Trophoblast cell (in vitro differentiated cells and primary cell): ENCODE measurements at regions not wholly inside any gene's neighbourhood (a gene's known extent, or its start where the extent isn't known, plus 50 kb on each side); places are given as distances from the start of the nearest gene placed in this dataset.

Experiments
- DNase-seq, 2 donors: peaks; one replicate each; pipeline ENCODE4 v3.0.0-alpha.2; 2016
- H2AFZ ChIP-seq: 2 replicates; pipeline ENCODE4 v1.6.1; 2013; ENCODE audit warnings: low read length, moderate library complexity, mild to moderate bottlenecking; ENCODE audit not compliant: insufficient read depth, poor library complexity
- H2AK5ac ChIP-seq: 2 replicates; pipeline ENCODE4 v1.6.1; 2013; ENCODE audit warnings: mild to moderate bottlenecking, low read length
- H2BK120ac ChIP-seq: 2 replicates; pipeline ENCODE4 v1.6.1; 2013; ENCODE audit warnings: low read length, mild to moderate bottlenecking, moderate library complexity; ENCODE audit not compliant: insufficient read depth, poor library complexity
- H2BK12ac ChIP-seq: 2 replicates; pipeline ENCODE4 v1.6.1; 2013; ENCODE audit warnings: mild to moderate bottlenecking, low read length, moderate library complexity
- H2BK5ac ChIP-seq: 2 replicates; pipeline ENCODE4 v1.6.1; 2013; ENCODE audit warnings: low read length, low read depth, moderate library complexity, mild to moderate bottlenecking; ENCODE audit not compliant: poor library complexity
- H3K14ac ChIP-seq: 2 replicates; pipeline ENCODE4 v1.6.1; 2013; ENCODE audit warnings: mild to moderate bottlenecking, low read length
- H3K18ac ChIP-seq: 2 replicates; pipeline ENCODE4 v1.6.1; 2013; ENCODE audit warnings: mild to moderate bottlenecking, low read length
- H3K23ac ChIP-seq: 2 replicates; pipeline ENCODE4 v1.6.1; 2013; ENCODE audit warnings: low read length
- H3K27ac ChIP-seq: 2 replicates; pipeline ENCODE4 v1.5.1; 2013; ENCODE audit warnings: low read depth, mild to moderate bottlenecking, inconsistent platforms, low read length, moderate library complexity
- H3K27me3 ChIP-seq: 2 replicates; pipeline ENCODE4 v1.6.1; 2013; ENCODE audit warnings: inconsistent platforms, mild to moderate bottlenecking, low read length, moderate library complexity; ENCODE audit not compliant: insufficient read depth
- H3K36me3 ChIP-seq, 2 experiments: 1 replicate in 1 of 2; 2 replicates in 1 of 2; pipeline ENCODE4 v1.6.1; 2013; ENCODE audit warnings: low read length in 2 of 2, mild to moderate bottlenecking in 2 of 2, moderate library complexity in 1 of 2; ENCODE audit not compliant: insufficient read depth in 2 of 2, control insufficient read depth in 1 of 2
- H3K4ac ChIP-seq: 2 replicates; pipeline ENCODE4 v1.6.1; 2013; ENCODE audit warnings: low read depth, mild to moderate bottlenecking, low read length, moderate library complexity
- H3K4me1 ChIP-seq, 2 experiments: 1 replicate in 1 of 2; 2 replicates in 1 of 2; pipeline ENCODE4 v1.6.1; 2013; ENCODE audit warnings: low read length in 2 of 2, mild to moderate bottlenecking in 2 of 2, moderate library complexity in 1 of 2; ENCODE audit not compliant: insufficient read depth in 2 of 2, control insufficient read depth in 1 of 2
- H3K4me2 ChIP-seq: 2 replicates; pipeline ENCODE4 v1.6.1; 2013; ENCODE audit warnings: inconsistent platforms, mild to moderate bottlenecking, low read length, moderate library complexity
- H3K4me3 ChIP-seq: 2 replicates; pipeline ENCODE4 v1.5.1; 2013; ENCODE audit warnings: mild to moderate bottlenecking, low read depth, low read length, inconsistent platforms
- H3K79me1 ChIP-seq: one replicate; pipeline ENCODE4 v1.6.1; 2013; ENCODE audit warnings: low read length
- H3K79me2 ChIP-seq: 2 replicates; pipeline ENCODE4 v1.6.1; 2013; ENCODE audit warnings: low read length, mild to moderate bottlenecking; ENCODE audit not compliant: control insufficient read depth, insufficient read depth, poor library complexity
- H3K9ac ChIP-seq: 2 replicates; pipeline ENCODE4 v1.6.1; 2013; ENCODE audit warnings: mild to moderate bottlenecking, low read length
- H3K9me3 ChIP-seq: 2 replicates; pipeline ENCODE4 v1.6.1; 2013; ENCODE audit warnings: low read depth, mild to moderate bottlenecking, control low read depth, inconsistent platforms, low read length; ENCODE audit not compliant: insufficient read depth
- H4K12ac ChIP-seq: 2 replicates; pipeline ENCODE4 v1.6.1; 2013; ENCODE audit warnings: low read depth, mild to moderate bottlenecking, low read length, moderate library complexity
- H4K8ac ChIP-seq: 2 replicates; pipeline ENCODE4 v1.6.1; 2013; ENCODE audit warnings: low read depth, mild to moderate bottlenecking, low read length, moderate library complexity
- H4K91ac ChIP-seq: one replicate; pipeline ENCODE4 v1.6.1; 2013; ENCODE audit warnings: low read depth, mild to moderate bottlenecking, low read length, moderate library complexity
- WGBS: extraction: QIAGEN DNeasy Blood & Tissue Kit; methylation state at CpG from one replicate; pipeline ENCODE4 v1.1.7; 2013; ENCODE audit warnings: missing lambda C conversion rate; ENCODE audit not compliant: insufficient read length, insufficient coverage; ENCODE audit errors: extremely low coverage; 5-methylcytosine and 5-hydroxymethylcytosine counted together

DNA sequence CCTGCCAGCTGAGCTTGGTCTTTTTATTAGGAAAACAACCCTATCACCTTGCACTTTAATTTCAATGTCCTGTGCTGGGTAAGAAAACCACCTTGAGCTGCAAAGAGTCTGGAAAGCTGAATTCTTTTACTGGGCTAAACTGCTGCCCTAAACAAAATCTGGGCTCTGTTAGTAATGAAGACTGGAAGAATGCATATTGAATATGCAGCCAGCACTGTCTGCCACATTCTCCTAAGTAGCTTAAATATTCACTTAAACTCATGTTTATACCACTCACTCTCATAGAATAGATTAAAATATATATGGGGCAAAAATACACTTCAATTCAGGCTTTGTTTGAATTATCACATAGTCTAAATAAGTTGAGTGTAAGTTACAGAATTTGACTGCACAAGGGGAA lies 158.0 kb downstream of the TGFB2 start:
- no peak overlapping the region for H3K9ac ChIP-seq
- no peak overlapping the region for H2BK5ac ChIP-seq
- no peak overlapping the region for H4K12ac ChIP-seq
- H3K9me3 ChIP-seq = peaks cover 6% of the 10 kb centered on the region
- no peak overlapping the region for H4K8ac ChIP-seq
- H2AFZ ChIP-seq = no peak overlapping the region
- peaks cover 10% of the 10 kb centered on the region for H3K79me1 ChIP-seq
- no peak overlapping the region for H3K27ac ChIP-seq
- H2AK5ac ChIP-seq = no peak overlapping the region
- no peak for DNase-seq
- H3K18ac ChIP-seq = no peak overlapping the region
- no peak overlapping the region for H4K91ac ChIP-seq
- no peak overlapping the region for H3K4ac ChIP-seq
- no peaks in the 10 kb centered on the region for H3K27me3 ChIP-seq
- no peak overlapping the region for H3K23ac ChIP-seq
- no peak overlapping the region for H2BK120ac ChIP-seq
- no peak overlapping the region for H3K4me2 ChIP-seq
- no peak overlapping the region for H3K4me3 ChIP-seq
- H3K4me1 ChIP-seq = peaks cover 2 to 5% of the 10 kb centered on the region in 2 experiments
- no peak overlapping the region for H3K14ac ChIP-seq
- no peaks in the 10 kb centered on the region for H3K79me2 ChIP-seq
- H3K36me3 ChIP-seq = peaks cover 0 to 2% of the 10 kb centered on the region in 2 experiments
- H2BK12ac ChIP-seq = no peak overlapping the region

DNA sequence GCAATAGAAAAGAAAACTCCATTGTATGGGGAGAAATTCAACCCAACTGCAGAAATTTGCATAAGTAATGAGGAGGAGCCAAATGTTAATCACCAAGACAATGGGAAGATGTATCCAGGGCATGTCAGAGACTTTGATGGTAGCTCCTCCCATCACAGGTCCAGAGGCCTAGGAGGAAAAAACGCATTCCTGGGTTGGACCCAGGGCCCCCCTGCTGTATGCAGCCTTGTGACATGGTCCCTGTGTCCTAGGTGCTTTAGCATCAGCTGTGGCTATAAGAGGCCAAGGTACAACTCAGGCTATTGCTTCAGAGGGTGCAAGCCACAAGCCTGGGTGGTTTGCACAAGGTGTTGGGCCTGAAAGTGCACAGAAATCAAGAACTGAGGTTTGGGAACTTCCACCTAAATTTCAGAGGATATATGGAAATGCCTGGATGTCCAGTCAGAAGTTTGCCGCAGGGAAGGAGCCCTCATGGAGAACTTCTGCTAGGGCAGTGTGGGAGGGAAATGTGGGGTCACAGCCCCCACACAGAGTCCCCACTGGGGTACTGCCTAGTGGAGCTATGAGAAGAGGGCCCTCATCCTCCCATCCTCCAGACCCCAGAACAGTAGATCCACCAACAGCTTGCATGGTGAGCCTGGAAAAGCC lies 162.3 kb downstream of the TGFB2 start:
- no peaks in the 10 kb centered on the region for H3K27me3 ChIP-seq
- no peak overlapping the region for H3K14ac ChIP-seq
- no peak overlapping the region for H3K23ac ChIP-seq
- no peak overlapping the region for H3K4ac ChIP-seq
- no peak overlapping the region for H4K8ac ChIP-seq
- no peak overlapping the region for H2BK120ac ChIP-seq
- H3K4me2 ChIP-seq = no peak overlapping the region
- H2BK12ac ChIP-seq = no peak overlapping the region
- H3K9ac ChIP-seq = no peak overlapping the region
- H2BK5ac ChIP-seq = no peak overlapping the region
- H4K91ac ChIP-seq = no peak overlapping the region
- no peak overlapping the region for H2AFZ ChIP-seq
- no peak overlapping the region for H3K27ac ChIP-seq
- DNase-seq = no peak
- no peak overlapping the region for H3K4me3 ChIP-seq
- H3K79me1 ChIP-seq = no peaks in the 10 kb centered on the region
- no CpG with 5 or more reads among the region's 2 CpGs for WGBS
- no peaks in the 10 kb centered on the region for H3K79me2 ChIP-seq
- no peak overlapping the region for H3K18ac ChIP-seq
- no peak overlapping the region for H2AK5ac ChIP-seq
- no peaks in the 10 kb centered on the region for H3K4me1 ChIP-seq
- peaks cover 6% of the 10 kb centered on the region for H3K9me3 ChIP-seq
- no peak overlapping the region for H4K12ac ChIP-seq
- peaks cover 0 to 4% of the 10 kb centered on the region in 2 experiments for H3K36me3 ChIP-seq

DNA sequence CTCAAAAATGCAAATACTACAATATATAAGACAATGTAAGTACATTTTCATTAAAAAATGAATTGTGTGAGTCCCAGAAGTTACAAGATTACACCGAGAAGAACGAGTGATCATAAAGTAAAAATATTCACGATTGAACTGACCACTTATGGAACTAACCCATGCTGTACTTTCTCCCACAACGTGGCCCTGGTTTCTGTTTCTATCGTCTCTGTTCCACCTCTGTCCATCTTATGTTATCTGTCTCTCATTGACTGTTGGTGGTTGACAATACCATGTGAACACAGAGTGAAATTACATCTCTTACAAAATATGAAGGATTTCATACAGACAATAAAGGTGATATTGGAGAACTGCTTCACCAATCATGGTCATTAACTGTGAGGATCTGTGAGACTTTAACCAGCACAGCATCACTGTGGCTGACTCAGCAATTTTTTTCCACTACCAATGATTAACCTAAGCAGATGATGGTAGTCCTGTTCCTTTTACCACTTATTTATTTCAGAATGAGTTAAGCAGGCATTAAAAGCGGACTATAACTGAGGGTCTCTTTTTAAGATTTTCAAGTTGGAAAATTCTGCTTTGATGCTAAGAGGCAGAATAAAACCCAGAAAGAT lies 165.1 kb downstream of the TGFB2 start:
- no CpG with 5 or more reads among the region's 6 CpGs for WGBS
- Histone ChIP-seq H3K14ac (no peak overlapping the region), H3K4me3 (no peak overlapping the region), H4K8ac (no peak overlapping the region), H3K4me1 (no peaks in the 10 kb centered on the region), H2AFZ (no peak overlapping the region), H3K18ac (no peak overlapping the region), H2BK5ac (no peak overlapping the region), H3K27ac (no peak overlapping the region), H3K9me3 (peaks cover 6% of the 10 kb centered on the region), H2BK120ac (no peak overlapping the region), H3K79me2 (no peaks in the 10 kb centered on the region), H3K36me3 (peaks cover 0 to 4% of the 10 kb centered on the region in 2 experiments), H3K4ac (no peak overlapping the region), H3K23ac (no peak overlapping the region), H2AK5ac (no peak overlapping the region), H3K9ac (no peak overlapping the region), H3K79me1 (no peaks in the 10 kb centered on the region), H3K4me2 (no peak overlapping the region), H4K12ac (no peak overlapping the region), H4K91ac (no peak overlapping the region), H2BK12ac (no peak overlapping the region), H3K27me3 (no peaks in the 10 kb centered on the region)
- no peak for DNase-seq

DNA sequence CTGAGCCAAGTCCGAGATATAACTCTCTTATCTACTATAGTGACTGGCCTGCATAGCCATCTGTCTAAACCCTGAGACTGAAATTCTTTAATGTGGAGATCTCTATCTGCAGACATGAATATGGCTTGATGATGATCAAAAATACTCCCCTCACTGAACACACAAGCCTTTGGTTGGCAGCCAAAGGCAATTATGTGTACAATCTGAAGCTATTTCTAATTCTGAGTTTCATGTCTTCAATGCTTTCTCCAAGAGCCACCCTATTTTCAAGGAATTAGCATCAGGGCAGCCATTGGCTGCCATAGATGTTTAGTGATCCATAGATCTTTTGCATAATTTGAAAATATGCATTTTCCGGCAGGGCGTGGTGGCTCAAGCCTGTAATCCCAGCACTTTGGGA lies 168.2 kb downstream of the TGFB2 start:
- DNase-seq = peak in 1 of 2 donors; percentile 78
- H2BK120ac ChIP-seq = no peak overlapping the region
- no peak overlapping the region for H3K23ac ChIP-seq
- no peaks in the 10 kb centered on the region for H3K27me3 ChIP-seq
- H3K9ac ChIP-seq = no peak overlapping the region
- H3K79me1 ChIP-seq = peaks cover 2% of the 10 kb centered on the region
- H2AK5ac ChIP-seq = no peak overlapping the region
- H3K18ac ChIP-seq = no peak overlapping the region
- H2BK5ac ChIP-seq = no peak overlapping the region
- no peaks in the 10 kb centered on the region for H3K9me3 ChIP-seq
- H2BK12ac ChIP-seq = no peak overlapping the region
- no peak overlapping the region for H2AFZ ChIP-seq
- no peak overlapping the region for H3K27ac ChIP-seq
- no peak overlapping the region for H4K8ac ChIP-seq
- no CpG with 5 or more reads among the region's 3 CpGs for WGBS
- no peak overlapping the region for H4K91ac ChIP-seq
- H3K4me3 ChIP-seq = no peak overlapping the region
- H3K79me2 ChIP-seq = no peaks in the 10 kb centered on the region
- H4K12ac ChIP-seq = no peak overlapping the region
- H3K4me1 ChIP-seq = no peaks in the 10 kb centered on the region
- H3K36me3 ChIP-seq = no peaks in the 10 kb centered on the region
- H3K4me2 ChIP-seq = no peak overlapping the region
- H3K4ac ChIP-seq = no peak overlapping the region
- no peak overlapping the region for H3K14ac ChIP-seq
